ENCODE measurements at regions not wholly inside any gene's neighbourhood (a gene's known extent, or its start where the extent isn't known, plus 50 kb on each side); places are given as distances from the start of the nearest gene placed in this dataset.

- no peak for DNase-seq
Observed at GRCh38 chr14:101184104-101184455, 280.6 kb upstream of the RTL1 start.

- DNase-seq, result no peak
Observed at GRCh38 chr14:101184572-101184971, 281.1 kb upstream of the RTL1 start.

- DNase-seq, result no peak
Observed at GRCh38 chr14:101185073-101185835, 281.7 kb upstream of the RTL1 start.

- DNase-seq, result no peak
Observed at GRCh38 chr14:101185946-101186345, 282.4 kb upstream of the RTL1 start.

GRCh38 chr14:101186544-101186943, 283.0 kb upstream of the RTL1 start:
- DNase-seq, result peak; percentile 61

GRCh38 chr14:101186992-101187815, 283.7 kb upstream of the RTL1 start:
- DNase-seq, result peak; percentile 61

GRCh38 chr14:101187816-101188570, 284.5 kb upstream of the RTL1 start:
- DNase-seq, result no peak

GRCh38 chr14:101188571-101188915, 285.0 kb upstream of the RTL1 start:
- DNase-seq, result no peak

- DNase-seq, result no peak
Observed at GRCh38 chr14:101189266-101189665, 285.7 kb upstream of the RTL1 start.

GRCh38 chr14:101189962-101190560, 286.5 kb upstream of the RTL1 start:
- no peak for DNase-seq

- DNase-seq, result no peak
Observed at GRCh38 chr14:101191101-101191720, 287.7 kb upstream of the RTL1 start.

GRCh38 chr14:101191721-101192660, 288.5 kb upstream of the RTL1 start:
- no peak for DNase-seq

GRCh38 chr14:101192661-101193000, 289.1 kb upstream of the RTL1 start:
- DNase-seq, result no peak

- peak; percentile 33 for DNase-seq
Observed at GRCh38 chr14:101193106-101193844, 289.8 kb upstream of the RTL1 start.

GRCh38 chr14:101193845-101194372, 290.4 kb upstream of the RTL1 start:
- DNase-seq, result no peak

- DNase-seq, result peak; percentile 97
Observed at GRCh38 chr14:101194373-101195308, 291.1 kb upstream of the RTL1 start.

- DNase-seq, result no peak
Observed at GRCh38 chr14:101195309-101195901, 291.9 kb upstream of the RTL1 start.

- DNase-seq, result no peak
Observed at GRCh38 chr14:101196051-101196712, 292.7 kb upstream of the RTL1 start.
